H1 (cell line): ENCODE measurements at regions not wholly inside any gene's neighbourhood (a gene's known extent, or its start where the extent isn't known, plus 50 kb on each side); places are given as distances from the start of the nearest gene placed in this dataset.

Source experiments
- CHD2 ChIP-seq: IDR thresholded peaks from 2 replicates; pipeline ENCODE4 v1.6.1; 2012; ENCODE audit warnings: low read length, improper control_type of control experiment
- CTBP2 ChIP-seq: IDR thresholded peaks from 2 replicates; pipeline ENCODE4 v1.7.0; 2011; ENCODE audit warnings: borderline replicate concordance, mild to moderate bottlenecking, moderate library complexity, mixed read lengths, low read length; ENCODE audit not compliant: insufficient read depth, insufficient read length
- RNF2 ChIP-seq: fragments of 200-900, 300-1000 bp; sonication (generic); IDR thresholded peaks from 2 replicates; pipeline ENCODE4 v1.7.1; 2016; ENCODE audit warnings: borderline replicate concordance, low read depth, mild to moderate bottlenecking, antibody characterized with exemption, low read length; ENCODE audit not compliant: poor library complexity, severe bottlenecking; ENCODE audit errors: missing control alignments
- SP2 ChIP-seq: IDR thresholded peaks from 2 replicates; pipeline ENCODE4 v1.6.1; 2012; ENCODE audit warnings: mild to moderate bottlenecking, low read length, inconsistent platforms

- TF ChIP-seq RNF2 (no peak), CHD2 (no peak), CTBP2 (no peak), SP2 (no peak)
Measured at GRCh38 chr17:33501185-33501584, 208.1 kb upstream of the ASIC2 start (continued).
